Stimulated activated CD4-positive, alpha-beta T cell treated with anti-CD3 and anti-CD28 coated beads, Interleukin-15, amount 100 ng/mL, for 24 hours (primary cell): ENCODE measurements at regions not wholly inside any gene's neighbourhood (a gene's known extent, or its start where the extent isn't known, plus 50 kb on each side); places are given as distances from the start of the nearest gene placed in this dataset.
"Not testable (repeated sequence)": the region's sequence is repeated elsewhere in the genome, so short reads cannot be mapped to it uniquely, and the experiment has no call there.

Experiments used
- DNase-seq: peaks from one replicate; pipeline ENCODE4 v3.0.0-alpha.2; 2020

DNA sequence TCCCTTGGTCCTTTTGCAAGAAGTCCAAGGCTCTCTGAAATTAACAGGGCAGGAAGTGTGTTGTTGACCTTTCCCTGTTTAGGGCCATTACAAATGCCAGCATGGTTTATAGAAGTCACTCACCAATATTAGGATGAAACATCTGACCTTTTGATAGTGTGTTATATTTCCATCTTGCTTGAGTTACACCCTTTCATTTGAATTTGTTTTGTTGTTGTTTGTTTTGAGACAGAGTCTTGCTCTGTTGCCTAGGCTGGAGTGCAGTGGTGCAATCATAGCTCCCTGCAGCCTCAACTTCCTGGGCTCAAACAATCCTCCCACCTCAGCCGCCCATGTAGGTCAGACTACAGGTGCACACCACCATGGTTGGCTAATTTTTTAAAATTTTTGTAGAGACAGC is 241.1 kb upstream of the USP9Y start:
- no peak for DNase-seq

DNA sequence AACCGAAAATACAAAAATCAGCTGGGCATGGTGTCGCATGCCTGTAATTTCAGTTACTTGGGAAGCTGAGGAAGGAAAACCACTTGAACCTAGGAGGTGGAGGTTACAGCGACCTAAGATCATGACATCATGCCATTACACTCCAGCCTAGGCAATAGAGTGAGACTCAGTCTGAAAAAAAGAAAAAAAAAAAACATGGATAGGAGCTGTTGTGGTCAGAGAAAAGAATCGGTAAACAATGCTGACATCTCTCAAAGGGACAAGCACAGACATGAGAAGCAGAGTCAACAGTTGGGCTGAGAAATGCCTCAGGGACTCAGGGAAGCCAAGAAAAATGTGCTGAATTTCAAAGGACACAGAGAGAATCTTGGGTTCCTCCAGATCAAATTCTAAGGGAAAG is 236.9 kb upstream of the USP9Y start:
- no peak for DNase-seq

DNA sequence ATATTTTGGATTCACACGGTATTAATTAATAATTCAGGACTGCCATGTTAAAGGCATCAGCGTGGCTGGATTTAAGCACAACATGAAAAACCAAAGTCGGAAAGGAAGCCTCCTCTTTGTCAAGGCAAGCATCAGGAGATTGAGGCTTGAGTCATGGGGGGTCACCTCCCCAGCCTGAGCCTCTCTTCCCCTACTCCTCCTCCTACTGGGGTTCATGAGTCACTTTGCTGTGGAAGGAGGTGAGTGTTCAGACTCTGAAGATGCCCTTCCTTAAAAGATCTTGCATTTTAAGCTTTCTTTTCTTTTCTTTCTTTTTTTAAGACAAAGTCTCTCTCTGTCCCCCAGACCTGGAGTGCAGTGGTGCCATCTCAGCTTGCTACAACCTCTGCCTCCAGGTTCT is 235.3 kb upstream of the USP9Y start:
- no peak for DNase-seq

DNA sequence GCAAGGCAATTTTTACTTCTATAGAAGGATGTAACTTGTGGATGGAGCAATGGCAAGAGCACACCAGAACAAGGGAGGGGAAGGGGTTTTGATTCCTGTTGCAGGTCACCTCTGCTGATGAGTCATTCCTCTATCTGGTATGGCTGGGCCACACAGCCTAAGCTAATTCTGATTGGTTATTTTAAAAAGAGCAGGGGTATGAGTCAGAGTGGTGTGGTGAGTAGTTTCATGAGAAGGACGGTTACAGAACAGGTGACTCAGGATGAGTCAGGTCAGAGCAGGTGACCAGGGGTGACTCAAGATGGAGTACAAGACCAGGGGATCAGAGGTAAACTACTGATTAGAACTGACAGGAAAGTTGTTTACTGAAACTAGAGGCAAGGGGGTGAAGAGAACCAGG is 231.9 kb upstream of the USP9Y start:
- peak; percentile 5 for DNase-seq

DNA sequence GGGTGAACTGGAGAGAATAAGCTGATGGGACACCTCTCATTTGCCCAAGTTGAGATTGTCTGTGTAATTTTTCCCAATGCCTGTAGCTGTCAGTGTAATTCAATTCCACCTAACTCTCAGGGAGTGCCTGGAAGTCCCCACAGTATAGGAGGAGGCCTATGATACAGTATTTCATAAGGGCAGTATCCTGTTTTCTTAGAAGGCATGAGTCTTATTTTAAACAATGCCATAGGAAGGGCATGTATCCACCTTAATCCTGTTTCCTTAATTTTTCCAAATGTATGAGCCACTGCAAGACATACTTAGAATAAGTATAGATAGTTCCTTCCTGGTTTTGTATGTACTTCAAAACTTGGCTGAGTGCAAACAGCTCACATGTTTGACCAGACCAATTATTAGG is 226.6 kb upstream of the USP9Y start:
- DNase-seq: no peak

DNA sequence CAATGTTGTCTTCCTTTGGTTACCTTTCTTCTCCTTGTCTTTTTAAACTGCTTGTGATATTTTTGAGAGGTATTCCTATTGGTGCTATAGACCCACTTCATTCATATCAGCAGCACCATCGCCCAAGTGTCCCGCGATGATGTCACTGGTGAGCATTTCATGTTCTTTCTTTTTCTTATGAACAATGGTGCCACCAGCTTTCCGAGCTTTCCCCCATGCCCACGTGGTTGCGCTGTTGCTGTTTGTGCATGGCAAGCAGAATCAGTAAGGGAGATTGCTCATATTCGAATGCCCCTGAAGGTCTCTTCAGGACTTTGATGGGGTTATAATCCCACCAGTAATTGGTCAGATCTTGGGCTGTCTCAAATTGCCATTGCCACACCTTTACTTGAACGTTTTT is 221.6 kb upstream of the USP9Y start:
- peak; percentile 48 for DNase-seq

DNA sequence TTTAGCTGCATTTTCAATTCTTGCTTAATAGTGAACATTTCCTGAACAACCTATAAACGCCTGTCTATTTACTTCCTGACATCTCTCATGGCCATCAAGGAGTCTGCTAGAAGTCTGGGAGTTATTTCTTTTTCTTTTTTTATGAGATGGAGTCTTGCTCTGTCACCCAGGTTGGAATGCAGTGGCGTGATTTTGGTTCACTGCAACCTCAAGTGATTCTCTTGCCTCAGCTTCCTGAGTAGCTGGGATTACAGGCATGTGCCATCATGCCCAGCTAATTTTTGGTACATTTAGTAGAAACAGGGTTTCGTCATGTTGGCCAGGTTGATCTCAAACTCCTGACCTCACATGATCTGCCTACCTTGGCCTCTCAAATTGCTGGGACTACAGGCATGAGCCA is 217.6 kb upstream of the USP9Y start:
- DNase-seq: no peak

DNA sequence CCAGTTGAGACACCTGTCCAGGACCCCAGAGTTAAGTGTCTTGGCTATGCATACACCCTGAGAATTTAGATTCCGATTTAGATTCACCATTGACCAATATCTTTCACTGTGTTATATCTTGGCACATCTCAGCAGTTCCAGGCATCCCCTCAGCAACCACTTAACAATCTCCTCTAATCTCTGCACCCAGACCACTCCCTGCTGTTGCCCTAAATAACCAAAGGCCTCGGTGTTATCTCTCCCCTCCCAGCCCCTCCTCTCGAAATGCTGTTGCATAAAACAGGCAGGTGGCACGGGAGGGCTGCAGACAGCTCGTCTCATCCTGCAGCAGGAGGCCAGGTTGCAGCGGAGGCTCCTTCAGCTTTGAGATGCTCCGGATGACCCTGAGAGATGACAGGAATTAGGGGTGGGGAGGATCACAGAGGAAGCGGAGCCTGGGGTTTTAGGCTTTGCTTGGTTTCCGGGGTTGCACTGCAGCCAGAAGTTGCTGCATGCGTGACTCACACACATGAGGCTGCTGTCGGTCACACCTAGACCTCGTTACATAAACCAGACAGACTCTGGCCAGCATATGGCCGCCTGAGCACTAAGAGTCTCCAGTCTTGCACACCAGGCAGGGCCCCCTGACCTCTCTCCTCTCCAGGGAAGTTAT is 210.3 kb upstream of the USP9Y start:
- DNase-seq: no peak

DNA sequence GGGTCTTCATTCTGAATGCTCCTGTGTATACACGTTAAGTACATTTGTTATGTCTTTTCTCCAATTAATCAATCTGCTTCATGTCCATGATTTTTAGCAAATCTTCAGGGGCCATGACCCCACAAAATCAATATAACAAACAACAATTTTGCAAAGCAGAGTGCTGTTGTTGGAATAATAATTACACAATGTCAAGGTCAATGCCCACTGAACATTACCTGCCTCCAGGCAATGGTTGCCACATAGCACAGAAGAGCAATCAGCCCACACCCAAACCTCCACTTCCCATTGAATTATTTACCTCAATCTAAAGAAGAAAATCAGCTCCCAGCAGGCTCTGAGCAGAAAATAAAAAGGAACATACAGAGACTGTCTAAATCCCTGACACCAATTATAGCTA is 208.8 kb upstream of the USP9Y start:
- DNase-seq: no peak

DNA sequence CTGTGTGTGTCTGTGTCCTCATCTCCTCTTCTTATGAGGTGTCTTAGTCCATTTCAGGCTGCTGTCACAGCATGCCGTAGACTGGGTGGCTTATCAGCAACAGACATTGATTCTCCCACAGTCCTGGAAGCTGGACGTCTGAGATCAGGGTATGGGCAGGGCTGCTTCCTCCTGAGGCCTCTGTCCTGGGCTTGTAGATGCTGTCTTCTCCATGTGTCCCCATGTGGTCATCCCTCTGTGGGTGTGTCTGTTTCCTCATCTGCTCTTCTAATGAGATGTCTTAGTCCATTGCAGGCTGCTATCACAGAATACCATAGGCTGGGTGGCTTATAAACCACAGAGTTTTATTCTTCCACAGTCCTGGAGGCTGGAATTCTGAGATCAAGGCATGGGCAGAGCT is 205.0 kb upstream of the USP9Y start:
- DNase-seq: no peak

DNA sequence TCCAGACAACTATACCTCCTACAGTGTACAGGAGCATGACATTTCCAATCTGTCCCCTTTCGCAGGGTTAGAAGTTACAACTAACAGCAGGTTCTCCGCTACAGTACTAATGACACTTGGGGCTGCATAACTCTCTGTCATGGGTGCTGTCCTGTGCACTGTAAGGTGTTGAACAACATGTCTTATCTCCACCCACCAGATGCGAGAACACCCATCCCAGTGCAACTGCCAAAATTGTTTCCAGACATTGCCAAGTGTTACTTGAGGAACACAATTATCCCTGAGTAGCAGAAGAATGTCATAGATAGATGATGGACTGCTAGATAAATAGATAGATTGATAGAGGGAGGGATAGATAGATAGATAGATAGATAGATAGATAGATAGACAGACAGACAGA is 200.9 kb upstream of the USP9Y start:
- DNase-seq: no peak

DNA sequence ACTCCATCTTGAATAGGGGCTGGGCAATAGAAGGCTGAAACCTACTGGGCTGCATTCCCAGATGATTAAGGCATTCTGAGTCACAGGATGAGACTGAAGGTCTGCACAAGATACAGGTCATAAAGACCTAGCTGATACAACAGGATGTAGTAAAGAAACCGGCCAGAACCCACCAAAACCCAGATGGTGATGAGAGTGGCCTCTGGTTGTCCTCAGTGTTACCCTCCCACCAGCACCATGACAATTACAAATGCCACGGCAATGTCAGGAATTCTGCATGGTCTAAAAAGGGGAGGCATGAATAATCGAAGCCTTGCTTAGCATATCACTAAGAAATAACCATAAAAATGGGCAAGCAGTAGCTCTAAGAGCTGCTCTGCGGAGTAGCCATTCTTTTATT is 197.0 kb upstream of the USP9Y start:
- not testable (repeated sequence) for DNase-seq

DNA sequence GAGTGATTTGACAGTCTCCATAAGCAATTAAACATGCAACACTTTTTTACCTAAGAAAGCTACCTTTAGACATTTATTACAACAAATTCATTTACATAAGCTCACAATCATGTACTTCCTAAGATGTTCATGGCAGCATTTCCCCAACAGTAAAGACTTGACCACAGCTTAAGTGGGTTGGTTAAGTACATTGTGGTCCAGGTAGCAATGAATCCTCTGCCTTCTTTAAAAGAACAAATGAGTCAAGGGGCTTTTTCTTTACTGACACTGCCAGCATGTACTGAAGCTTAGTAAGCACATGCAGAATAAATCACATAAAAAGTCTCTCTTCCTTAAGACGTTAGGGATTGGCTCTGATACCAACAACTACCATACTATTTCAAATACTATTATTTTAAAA is 183.7 kb upstream of the USP9Y start:
- DNase-seq: no peak

DNA sequence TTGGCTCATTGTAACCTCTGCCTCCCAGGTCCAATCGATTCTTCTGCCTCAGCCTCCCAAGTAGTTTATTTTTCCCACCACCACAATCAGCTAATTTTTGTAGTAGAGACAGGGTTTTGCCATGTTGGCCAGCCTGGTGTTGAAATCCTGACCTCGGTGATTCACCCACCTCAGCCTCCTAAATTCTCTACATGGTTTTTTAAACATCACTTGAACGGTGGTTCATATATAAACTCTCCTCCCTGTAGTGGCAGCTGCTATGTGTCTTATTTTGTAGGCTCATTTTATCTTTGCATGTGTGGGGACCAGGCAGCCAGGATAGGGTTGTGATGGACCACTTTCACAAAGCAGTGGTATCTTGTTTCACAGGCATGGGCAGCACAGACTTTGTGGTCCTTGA is 175.8 kb upstream of the USP9Y start:
- no peak for DNase-seq

DNA sequence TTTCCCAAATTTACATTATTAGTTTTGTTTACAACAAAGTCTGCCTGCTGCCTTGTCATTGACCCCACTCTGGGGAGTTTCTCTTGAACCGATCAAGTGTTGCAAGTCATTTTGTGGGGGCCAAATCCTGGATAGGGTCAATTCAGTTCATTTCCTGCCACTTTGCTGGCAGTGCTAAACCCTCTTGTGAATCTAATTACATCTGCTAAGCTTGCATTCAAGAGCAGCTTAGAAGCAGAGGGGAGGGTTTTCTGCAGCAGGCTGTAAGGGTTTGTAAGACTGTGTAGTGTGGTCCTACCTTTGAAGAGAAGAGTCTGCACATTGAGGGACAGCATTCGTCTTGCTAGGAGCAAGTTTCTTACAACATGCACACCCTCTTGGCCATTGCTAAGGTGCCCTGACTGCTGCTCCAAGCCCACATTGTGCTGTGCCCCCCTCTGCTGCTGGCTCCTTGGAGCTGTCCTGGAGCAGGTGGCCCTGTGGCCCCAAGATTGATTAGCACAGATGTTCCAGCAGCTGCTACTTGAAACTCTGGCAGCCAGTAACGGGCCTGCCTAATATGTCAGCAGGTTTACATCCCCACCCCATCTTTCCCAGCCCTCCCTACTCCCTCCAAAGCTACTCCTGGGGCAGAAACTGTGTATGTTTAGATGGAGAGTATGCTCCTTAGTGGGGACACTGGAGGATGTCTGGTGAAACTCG is 174.5 kb upstream of the USP9Y start:
- DNase-seq: no peak

DNA sequence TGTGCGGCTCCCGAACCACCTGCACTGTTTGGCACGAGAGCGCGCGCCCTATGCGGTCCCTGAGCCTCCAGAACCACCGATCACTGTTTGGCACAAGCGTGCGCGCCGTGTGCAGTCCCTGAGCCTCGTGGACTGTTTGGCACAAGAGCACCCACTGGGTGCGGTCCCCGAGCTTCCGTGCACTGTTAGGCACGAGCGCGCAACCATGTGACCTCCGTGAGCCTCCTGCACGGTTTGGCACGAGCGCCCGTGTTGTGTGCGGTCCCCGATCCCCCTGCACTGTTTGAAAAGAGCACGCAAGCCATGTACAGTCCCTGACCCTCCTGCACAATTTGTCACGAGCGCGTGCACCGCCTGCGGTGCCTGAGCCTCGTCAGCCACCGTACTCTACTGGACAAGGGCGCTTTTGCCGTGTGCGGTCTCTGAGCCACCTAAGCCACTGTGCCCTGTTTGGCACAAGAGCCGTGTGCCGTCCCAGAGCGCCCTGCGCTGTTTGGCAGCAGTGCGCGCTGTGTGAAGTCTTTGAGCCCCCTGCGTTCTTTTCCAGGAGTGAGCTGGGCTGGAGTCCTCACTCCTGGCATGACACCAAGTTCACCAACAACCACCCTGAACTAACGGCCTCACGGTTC is 163.7 kb upstream of the USP9Y start:
- peak; percentile 13 for DNase-seq

DNA sequence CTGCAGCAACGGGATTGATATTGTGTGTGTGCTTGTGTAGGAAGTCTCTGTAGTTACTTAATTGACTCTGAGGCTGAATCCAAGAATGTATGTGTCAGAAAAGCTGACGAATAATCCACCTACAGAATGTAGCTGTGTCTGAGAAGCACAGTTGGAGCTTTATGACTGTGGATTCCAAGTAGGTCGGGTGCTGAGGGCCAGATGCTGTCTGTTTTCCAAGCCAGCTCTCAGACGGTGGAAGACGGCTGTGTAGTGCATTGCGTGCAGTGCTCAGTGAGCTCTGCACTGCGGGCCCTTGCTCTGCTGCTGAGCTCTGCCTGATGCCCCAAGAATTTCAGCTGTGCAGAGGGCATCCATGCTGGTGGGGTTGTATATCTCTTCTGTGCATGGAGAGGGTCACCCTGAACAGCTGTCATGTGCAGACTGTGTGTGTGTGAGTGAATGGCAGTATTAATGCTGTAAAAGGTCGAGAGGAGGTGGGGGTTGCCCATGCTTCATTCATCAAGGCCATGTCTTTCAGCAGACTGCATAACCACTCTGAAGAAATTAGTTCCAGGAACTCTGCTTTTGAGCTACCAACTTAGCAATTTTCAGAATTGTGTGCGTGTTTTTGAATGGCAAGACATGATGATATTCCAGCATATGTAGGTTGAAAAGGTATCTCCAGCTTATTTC is 154.1 kb upstream of the USP9Y start:
- DNase-seq: no peak

DNA sequence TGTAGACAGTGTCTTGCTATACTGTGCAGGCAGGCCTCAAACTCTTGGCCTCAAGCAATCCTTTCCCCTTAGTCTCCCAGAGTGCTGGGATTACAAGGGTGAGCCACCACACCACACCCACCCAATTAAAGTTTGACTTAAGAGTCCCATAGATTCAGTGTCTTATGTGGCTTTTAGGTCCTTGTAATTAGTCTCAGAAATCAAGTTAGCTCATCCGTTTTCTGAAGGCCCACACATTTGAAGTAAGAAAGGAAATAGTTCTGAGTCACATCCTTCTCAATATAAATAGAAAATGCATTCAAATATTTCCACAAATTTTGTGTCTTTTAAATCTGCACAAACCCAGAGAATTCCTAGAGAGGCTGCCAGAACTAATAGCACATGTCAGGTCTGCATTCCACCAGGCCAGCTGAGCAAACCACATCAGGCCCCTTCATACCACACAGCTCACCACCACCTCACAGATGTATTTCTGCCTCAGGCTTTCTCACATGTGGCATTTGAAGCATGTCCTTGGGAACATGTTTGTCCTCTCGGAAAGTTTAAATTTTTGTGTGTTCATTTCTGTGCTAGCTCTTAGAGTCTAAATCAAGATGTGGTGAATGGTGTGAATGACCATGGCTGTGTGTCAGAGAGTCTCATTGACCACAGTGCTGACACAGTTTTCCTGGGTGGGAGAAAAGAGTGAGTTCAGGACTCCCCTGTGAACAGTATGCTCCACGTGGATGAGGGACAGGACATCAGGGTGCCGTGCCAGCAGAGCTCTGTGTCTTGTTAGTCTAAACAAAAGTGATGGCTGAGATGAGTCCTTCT is 148.4 kb upstream of the USP9Y start:
- DNase-seq: peak; percentile 6

DNA sequence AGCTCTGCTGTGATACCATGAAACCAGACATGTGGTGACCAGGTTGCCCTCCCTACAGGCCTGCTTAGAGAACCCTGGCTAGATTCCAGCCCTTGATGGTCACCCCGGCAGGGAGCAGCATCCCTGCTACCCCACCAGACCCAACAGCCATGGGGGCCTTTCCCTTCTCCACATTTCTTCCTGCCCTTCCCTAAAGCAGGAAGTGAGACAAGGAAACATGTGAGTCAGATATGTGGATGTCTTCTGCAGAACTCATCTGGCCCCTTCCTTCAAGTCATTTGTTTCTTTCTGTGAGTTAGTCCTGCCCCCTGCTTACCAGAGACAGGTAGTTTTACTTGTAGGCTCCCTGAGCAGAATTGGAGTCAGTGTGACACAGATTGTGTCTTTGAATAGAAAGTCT is 147.1 kb upstream of the USP9Y start:
- no peak for DNase-seq

DNA sequence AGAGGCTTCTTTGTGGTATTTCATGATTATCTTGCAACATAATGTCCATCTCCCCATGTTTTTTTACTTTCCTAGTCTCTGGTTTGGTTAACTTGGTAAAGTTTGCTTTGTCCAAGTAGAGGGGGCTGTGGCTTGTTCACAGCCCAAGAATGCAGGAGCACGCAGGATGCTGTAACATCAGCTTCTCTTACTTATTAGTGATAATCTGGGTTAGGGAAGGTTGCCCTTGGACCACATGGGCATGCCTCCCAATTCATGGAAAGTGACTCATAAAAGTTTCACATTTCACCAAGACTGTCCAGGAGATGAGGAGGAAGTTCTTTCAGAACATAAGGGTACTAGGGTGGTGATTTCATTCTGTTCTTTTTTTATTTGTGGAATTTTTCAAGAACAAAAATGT is 146.0 kb upstream of the USP9Y start:
- DNase-seq: no peak

DNA sequence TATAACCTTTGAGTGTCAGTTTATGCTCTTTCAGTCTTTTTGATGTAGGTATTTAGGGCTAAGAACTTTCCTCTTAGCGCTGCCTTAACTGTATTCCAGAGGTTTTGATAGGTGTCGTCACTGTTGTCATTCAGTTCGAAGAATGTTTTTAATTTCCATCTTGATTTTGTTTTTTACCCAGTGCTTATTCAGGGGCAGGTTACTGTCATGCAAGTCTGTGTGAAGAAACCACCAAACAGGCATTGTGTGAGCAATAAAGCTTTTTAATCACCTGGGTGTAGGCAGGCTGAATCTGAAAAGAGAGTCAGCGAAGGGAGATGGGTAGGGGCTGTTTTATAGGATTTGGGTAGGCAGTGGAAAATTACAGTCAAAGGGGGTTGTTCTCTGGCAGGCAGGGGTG is 142.0 kb upstream of the USP9Y start:
- DNase-seq: peak; percentile 4

DNA sequence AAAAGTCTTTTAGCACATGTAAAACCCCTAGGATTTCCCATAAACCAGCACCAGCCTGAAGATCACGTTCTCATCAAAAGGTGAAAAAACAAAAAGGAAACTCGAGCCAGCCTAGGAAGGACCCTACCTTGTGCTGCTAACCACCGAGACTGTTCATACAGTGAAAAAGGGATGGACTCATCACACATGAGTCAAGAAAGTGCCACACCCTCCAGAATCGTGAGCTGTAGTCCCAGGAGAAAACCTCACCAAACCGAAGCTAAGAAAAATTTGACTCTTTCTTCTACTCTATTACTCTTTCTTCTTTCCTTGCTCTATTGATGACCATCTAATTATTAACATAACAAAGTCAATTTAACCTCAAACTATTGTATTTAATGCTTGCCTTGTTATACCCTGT is 124.8 kb upstream of the USP9Y start:
- DNase-seq: no peak

DNA sequence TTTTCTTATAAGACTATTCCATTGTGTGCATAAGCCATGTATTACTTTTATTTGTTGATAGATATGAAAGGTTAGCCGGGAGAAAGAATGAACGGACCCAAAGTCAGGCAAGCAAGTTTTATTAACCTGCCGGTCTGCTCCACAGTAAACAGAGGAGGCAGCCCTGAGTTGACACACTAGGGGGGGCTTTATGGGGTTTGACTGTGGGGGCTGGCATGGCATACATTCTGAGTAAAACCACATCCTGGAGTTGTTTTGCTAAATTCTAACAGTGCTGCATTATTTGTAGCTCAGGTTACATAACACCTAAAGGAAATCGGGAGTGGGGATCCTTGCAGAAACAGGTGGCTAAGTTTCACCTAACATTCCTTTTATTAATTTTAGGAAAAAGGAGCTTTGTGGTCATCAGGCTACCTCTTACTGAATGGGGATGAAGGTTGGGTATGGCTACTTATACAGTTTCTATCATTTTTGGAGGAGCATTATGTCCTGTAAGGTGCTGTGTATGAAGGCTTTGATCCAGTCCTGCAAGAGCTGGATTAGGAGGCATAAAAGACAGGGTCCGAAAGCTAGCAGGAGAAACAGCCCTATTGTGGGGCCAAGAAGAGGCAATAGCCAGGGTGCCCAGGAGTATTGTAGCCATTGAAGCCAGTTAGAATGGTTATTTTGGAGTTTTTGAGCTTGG is 107.4 kb upstream of the USP9Y start:
- no peak for DNase-seq
